HEK293 (cell line): ENCODE measurements at regions not wholly inside any gene's neighbourhood (a gene's known extent, or its start where the extent isn't known, plus 50 kb on each side); places are given as distances from the start of the nearest gene placed in this dataset.

Source experiments
- CTCF ChIP-seq: fragments of 450-650 bp; formaldehyde crosslinking; IDR thresholded peaks from 2 replicates; pipeline ENCODE4 v1.5.1; 2016; ENCODE audit warnings: missing biosample characterization, missing genetic modification characterization
- MEIS1 ChIP-seq: sonication (generic); formaldehyde crosslinking; IDR thresholded peaks from 2 replicates; pipeline ENCODE4 v1.8.1; 2022; ENCODE audit warnings: missing genetic modification reagents, mild to moderate bottlenecking, borderline replicate concordance
- TCF7L2 ChIP-seq: IDR thresholded peaks from 2 replicates; pipeline ENCODE4 v1.6.1; 2011; ENCODE audit warnings: low read depth, mild to moderate bottlenecking, inconsistent platforms, low read length, moderate library complexity, borderline replicate concordance
- ZNF274 ChIP-seq, 2 experiments: fragments of 200-500 bp in 1 of 2; fragments of 450-650 bp in 1 of 2; sonication (Bioruptor generic) in 1 of 2; formaldehyde crosslinking in 1 of 2; IDR thresholded peaks; 2 replicates each; pipeline versions ENCODE4 v1.5.1 to v1.6.1; 2014 to 2016; ENCODE audit warnings: borderline replicate concordance in 1 of 2, inconsistent platforms in 1 of 2, low read length in 1 of 2, missing biosample characterization in 1 of 2, missing genetic modification characterization in 1 of 2
- ZNF302 ChIP-seq: fragments of 450-650 bp; formaldehyde crosslinking; IDR thresholded peaks from 2 replicates; pipeline ENCODE4 v1.5.1; 2016; ENCODE audit warnings: missing biosample characterization, missing genetic modification characterization, low read depth
- ZNF366 ChIP-seq: fragments of 450-650 bp; formaldehyde crosslinking; conservative IDR thresholded peaks from 2 replicates; pipeline ENCODE4 v1.5.1; 2016; ENCODE audit warnings: missing biosample characterization, missing genetic modification characterization
- ZNF530 ChIP-seq: fragments of 450-650 bp; formaldehyde crosslinking; IDR thresholded peaks from 2 replicates; pipeline ENCODE4 v1.5.1; 2016; ENCODE audit warnings: low read depth, missing biosample characterization, missing genetic modification characterization
- ZNF692 ChIP-seq: fragments of 450-650 bp; formaldehyde crosslinking; IDR thresholded peaks from 2 replicates; pipeline ENCODE4 v1.5.1; 2016; ENCODE audit warnings: missing biosample characterization, missing genetic modification characterization
- ZNF76 ChIP-seq: fragments of 450-650 bp; formaldehyde crosslinking; IDR thresholded peaks from 2 replicates; pipeline ENCODE4; 2016; ENCODE audit warnings: low read depth, missing biosample characterization, missing genetic modification characterization, borderline replicate concordance
- ZNF777 ChIP-seq: fragments of 450-650 bp; formaldehyde crosslinking; IDR thresholded peaks from 2 replicates; pipeline ENCODE4 v1.5.1; 2017; ENCODE audit warnings: missing biosample characterization, missing genetic modification characterization, borderline replicate concordance
- TF ChIP-seq, protein P1 (sequence below): fragments of 450-650 bp; formaldehyde crosslinking; IDR thresholded peaks from 2 replicates; pipeline ENCODE4 v1.5.1; 2016; ENCODE audit warnings: missing biosample characterization, missing genetic modification characterization

- TF ChIP-seq CTCF (no peak), ZNF302 (tag by site-specific recombination) (no peak), ZNF76 (tag by site-specific recombination) (no peak), ZNF692 (tag by site-specific recombination) (no peak), MEIS1 (no peak), ZNF274 (IDR thresholded peaks at IDR 0.05; ENCODE audit: low read length) (no peak), ZNF274 (tag by site-specific recombination; IDR thresholded peaks at IDR 0.05; ENCODE audit: borderline replicate concordance) (no peak), TCF7L2 (no peak), ZNF530 (no peak), ZNF777 (tag by site-specific recombination) (no peak), ZNF366 (tag by site-specific recombination) (no peak)
- TF ChIP-seq, protein P1, sequence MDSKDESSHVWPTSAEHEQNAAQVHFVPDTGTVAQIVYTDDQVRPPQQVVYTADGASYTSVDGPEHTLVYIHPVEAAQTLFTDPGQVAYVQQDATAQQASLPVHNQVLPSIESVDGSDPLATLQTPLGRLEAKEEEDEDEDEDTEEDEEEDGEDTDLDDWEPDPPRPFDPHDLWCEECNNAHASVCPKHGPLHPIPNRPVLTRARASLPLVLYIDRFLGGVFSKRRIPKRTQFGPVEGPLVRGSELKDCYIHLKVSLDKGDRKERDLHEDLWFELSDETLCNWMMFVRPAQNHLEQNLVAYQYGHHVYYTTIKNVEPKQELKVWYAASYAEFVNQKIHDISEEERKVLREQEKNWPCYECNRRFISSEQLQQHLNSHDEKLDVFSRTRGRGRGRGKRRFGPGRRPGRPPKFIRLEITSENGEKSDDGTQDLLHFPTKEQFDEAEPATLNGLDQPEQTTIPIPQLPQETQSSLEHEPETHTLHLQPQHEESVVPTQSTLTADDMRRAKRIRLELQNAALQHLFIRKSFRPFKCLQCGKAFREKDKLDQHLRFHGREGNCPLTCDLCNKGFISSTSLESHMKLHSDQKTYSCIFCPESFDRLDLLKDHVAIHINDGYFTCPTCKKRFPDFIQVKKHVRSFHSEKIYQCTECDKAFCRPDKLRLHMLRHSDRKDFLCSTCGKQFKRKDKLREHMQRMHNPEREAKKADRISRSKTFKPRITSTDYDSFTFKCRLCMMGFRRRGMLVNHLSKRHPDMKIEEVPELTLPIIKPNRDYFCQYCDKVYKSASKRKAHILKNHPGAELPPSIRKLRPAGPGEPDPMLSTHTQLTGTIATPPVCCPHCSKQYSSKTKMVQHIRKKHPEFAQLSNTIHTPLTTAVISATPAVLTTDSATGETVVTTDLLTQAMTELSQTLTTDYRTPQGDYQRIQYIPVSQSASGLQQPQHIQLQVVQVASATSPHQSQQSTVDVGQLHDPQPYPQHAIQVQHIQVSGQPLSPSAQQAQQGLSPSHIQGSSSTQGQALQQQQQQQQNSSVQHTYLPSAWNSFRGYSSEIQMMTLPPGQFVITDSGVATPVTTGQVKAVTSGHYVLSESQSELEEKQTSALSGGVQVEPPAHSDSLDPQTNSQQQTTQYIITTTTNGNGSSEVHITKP (tag by site-specific recombination) = no peak
Measured at GRCh38 chr2:166762746-166763145, 125.5 kb upstream of the XIRP2 start.
